Renal cortical epithelial cell (primary cell): ENCODE measurements at regions not wholly inside any gene's neighbourhood (a gene's known extent, or its start where the extent isn't known, plus 50 kb on each side); places are given as distances from the start of the nearest gene placed in this dataset.

Source experiments
- DNase-seq: peaks from one replicate; pipeline ENCODE4 v3.0.0-alpha.2; 2011; ENCODE audit warnings: low read depth

- peak; percentile 40 for DNase-seq
These were observed 87.0 kb upstream of the EEA1 start for GRCh38 chr12:93015871-93016751.

- DNase-seq: no peak
These were observed 87.8 kb upstream of the EEA1 start for GRCh38 chr12:93016752-93017350.

- no peak for DNase-seq
These were observed 89.5 kb upstream of the EEA1 start for GRCh38 chr12:93018610-93019009.

GRCh38 chr12:93019212-93019927 is 90.3 kb upstream of the EEA1 start:
- DNase-seq: no peak

- no peak for DNase-seq
These were observed 91.0 kb upstream of the EEA1 start for GRCh38 chr12:93019975-93020630.

GRCh38 chr12:93020631-93021597 is 91.8 kb upstream of the EEA1 start:
- no peak for DNase-seq

GRCh38 chr12:93022603-93023340 is 93.7 kb upstream of the EEA1 start:
- peak; percentile 57 for DNase-seq

GRCh38 chr12:93025145-93026103 is 96.3 kb upstream of the EEA1 start:
- DNase-seq: peak; percentile 81

GRCh38 chr12:93027041-93027440 is 97.9 kb upstream of the EEA1 start:
- no peak for DNase-seq

- no peak for DNase-seq
These were observed 100.0 kb upstream of the EEA1 start for GRCh38 chr12:93029091-93029490.

- no peak for DNase-seq
These were observed 101.9 kb upstream of the EEA1 start for GRCh38 chr12:93031028-93031427.

- DNase-seq: peak; percentile 27
These were observed 103.7 kb upstream of the EEA1 start for GRCh38 chr12:93032758-93033157.

- no peak for DNase-seq
These were observed 104.9 kb upstream of the EEA1 start for GRCh38 chr12:93033948-93034347.

- no peak for DNase-seq
These were observed 110.0 kb upstream of the EEA1 start for GRCh38 chr12:93039062-93039461.

GRCh38 chr12:93039930-93040329 is 110.8 kb upstream of the EEA1 start:
- no peak for DNase-seq

GRCh38 chr12:93040367-93040766 is 111.3 kb upstream of the EEA1 start:
- DNase-seq: no peak

- no peak for DNase-seq
These were observed 112.3 kb upstream of the EEA1 start for GRCh38 chr12:93041416-93041815.

GRCh38 chr12:93042283-93042682 is 113.2 kb upstream of the EEA1 start:
- peak; percentile 25 for DNase-seq

GRCh38 chr12:93042684-93043083 is 113.6 kb upstream of the EEA1 start:
- DNase-seq: no peak
